HL-60 (cell line): ENCODE measurements at regions not wholly inside any gene's neighbourhood (a gene's known extent, or its start where the extent isn't known, plus 50 kb on each side); places are given as distances from the start of the nearest gene placed in this dataset.

ENCODE experiments used
- DNase-seq, 2 experiments: peaks; one replicate each; pipeline ENCODE4 v3.0.0-alpha.2; 2010 to 2020; ENCODE audit warnings: low read depth in 1 of 2, low spot score in 1 of 2
- H3K27ac ChIP-seq: fragments of 250-450 bp; sonication (Bioruptor Pico); replicated peaks from 2 replicates; pipeline ENCODE4 v1.5.1; 2020; ENCODE audit warnings: mild to moderate bottlenecking, moderate library complexity
- H3K27me3 ChIP-seq: fragments of 250-450 bp; sonication (Bioruptor Pico); 2 replicates; pipeline ENCODE4 v1.5.1; 2021; ENCODE audit warnings: mild to moderate bottlenecking, moderate library complexity; ENCODE audit not compliant: insufficient read depth, poor library complexity, severe bottlenecking
- H3K4me3 ChIP-seq: replicated peaks from 2 replicates; pipeline ENCODE4 v1.5.1; 2011; ENCODE audit warnings: mild to moderate bottlenecking, control low read depth, low read length; ENCODE audit not compliant: insufficient read depth
- GABPA ChIP-seq: IDR thresholded peaks from 2 replicates; pipeline ENCODE4 v1.6.1; 2012; ENCODE audit warnings: low read depth
- POLR2AphosphoS5 ChIP-seq: IDR thresholded peaks from 2 replicates; pipeline ENCODE4 v1.6.1; 2012; ENCODE audit warnings: low read depth
- SPI1 ChIP-seq: IDR thresholded peaks from 2 replicates; pipeline ENCODE4 v1.6.1; 2012; ENCODE audit warnings: low read depth, mild to moderate bottlenecking, borderline replicate concordance
- TF ChIP-seq, protein P1 (sequence below): IDR thresholded peaks from one replicate; pipeline ENCODE4 v1.5.1; 2011; ENCODE audit warnings: low read length, control low read depth, inconsistent platforms; ENCODE audit not compliant: insufficient read depth
- TF ChIP-seq, protein P2 (sequence below): IDR thresholded peaks from 2 replicates; pipeline ENCODE4 v1.6.1; 2012; ENCODE audit warnings: low read depth; ENCODE audit not compliant: insufficient replicate concordance

- TF ChIP-seq POLR2AphosphoS5 (no peak), GABPA (no peak), SPI1 (no peak)
- TF ChIP-seq, protein P1, sequence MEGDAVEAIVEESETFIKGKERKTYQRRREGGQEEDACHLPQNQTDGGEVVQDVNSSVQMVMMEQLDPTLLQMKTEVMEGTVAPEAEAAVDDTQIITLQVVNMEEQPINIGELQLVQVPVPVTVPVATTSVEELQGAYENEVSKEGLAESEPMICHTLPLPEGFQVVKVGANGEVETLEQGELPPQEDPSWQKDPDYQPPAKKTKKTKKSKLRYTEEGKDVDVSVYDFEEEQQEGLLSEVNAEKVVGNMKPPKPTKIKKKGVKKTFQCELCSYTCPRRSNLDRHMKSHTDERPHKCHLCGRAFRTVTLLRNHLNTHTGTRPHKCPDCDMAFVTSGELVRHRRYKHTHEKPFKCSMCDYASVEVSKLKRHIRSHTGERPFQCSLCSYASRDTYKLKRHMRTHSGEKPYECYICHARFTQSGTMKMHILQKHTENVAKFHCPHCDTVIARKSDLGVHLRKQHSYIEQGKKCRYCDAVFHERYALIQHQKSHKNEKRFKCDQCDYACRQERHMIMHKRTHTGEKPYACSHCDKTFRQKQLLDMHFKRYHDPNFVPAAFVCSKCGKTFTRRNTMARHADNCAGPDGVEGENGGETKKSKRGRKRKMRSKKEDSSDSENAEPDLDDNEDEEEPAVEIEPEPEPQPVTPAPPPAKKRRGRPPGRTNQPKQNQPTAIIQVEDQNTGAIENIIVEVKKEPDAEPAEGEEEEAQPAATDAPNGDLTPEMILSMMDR: no peak
- TF ChIP-seq, protein P2, sequence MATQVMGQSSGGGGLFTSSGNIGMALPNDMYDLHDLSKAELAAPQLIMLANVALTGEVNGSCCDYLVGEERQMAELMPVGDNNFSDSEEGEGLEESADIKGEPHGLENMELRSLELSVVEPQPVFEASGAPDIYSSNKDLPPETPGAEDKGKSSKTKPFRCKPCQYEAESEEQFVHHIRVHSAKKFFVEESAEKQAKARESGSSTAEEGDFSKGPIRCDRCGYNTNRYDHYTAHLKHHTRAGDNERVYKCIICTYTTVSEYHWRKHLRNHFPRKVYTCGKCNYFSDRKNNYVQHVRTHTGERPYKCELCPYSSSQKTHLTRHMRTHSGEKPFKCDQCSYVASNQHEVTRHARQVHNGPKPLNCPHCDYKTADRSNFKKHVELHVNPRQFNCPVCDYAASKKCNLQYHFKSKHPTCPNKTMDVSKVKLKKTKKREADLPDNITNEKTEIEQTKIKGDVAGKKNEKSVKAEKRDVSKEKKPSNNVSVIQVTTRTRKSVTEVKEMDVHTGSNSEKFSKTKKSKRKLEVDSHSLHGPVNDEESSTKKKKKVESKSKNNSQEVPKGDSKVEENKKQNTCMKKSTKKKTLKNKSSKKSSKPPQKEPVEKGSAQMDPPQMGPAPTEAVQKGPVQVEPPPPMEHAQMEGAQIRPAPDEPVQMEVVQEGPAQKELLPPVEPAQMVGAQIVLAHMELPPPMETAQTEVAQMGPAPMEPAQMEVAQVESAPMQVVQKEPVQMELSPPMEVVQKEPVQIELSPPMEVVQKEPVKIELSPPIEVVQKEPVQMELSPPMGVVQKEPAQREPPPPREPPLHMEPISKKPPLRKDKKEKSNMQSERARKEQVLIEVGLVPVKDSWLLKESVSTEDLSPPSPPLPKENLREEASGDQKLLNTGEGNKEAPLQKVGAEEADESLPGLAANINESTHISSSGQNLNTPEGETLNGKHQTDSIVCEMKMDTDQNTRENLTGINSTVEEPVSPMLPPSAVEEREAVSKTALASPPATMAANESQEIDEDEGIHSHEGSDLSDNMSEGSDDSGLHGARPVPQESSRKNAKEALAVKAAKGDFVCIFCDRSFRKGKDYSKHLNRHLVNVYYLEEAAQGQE: no peak
- Histone ChIP-seq H3K27ac (no peak overlapping the region), H3K27me3 (no peaks in the 10 kb centered on the region), H3K4me3 (no peak overlapping the region)
- DNase-seq: peak in 1 of 2 experiments; percentile 31
These were observed 72.8 kb upstream of the KCNJ15 start for GRCh38 chr21:38183961-38184360.

GRCh38 chr21:38186661-38187270, 70.0 kb upstream of the KCNJ15 start:
- Histone ChIP-seq H3K27me3 (no peaks in the 10 kb centered on the region), H3K4me3 (no peak overlapping the region), H3K27ac (no peak overlapping the region)
- no peak for TF ChIP-seq SPI1
- TF ChIP-seq, protein P1: no peak
- TF ChIP-seq, protein P2: no peak
- no peak for TF ChIP-seq GABPA
- no peak for TF ChIP-seq POLR2AphosphoS5
- no peak for DNase-seq

- TF ChIP-seq SPI1: no peak
- TF ChIP-seq GABPA: no peak
- TF ChIP-seq, protein P2: no peak
- TF ChIP-seq, protein P1: no peak
- TF ChIP-seq POLR2AphosphoS5: no peak
- Histone ChIP-seq H3K4me3 (no peak overlapping the region), H3K27ac (no peak overlapping the region), H3K27me3 (no peaks in the 10 kb centered on the region)
- no peak for DNase-seq
These were observed 68.8 kb upstream of the KCNJ15 start for GRCh38 chr21:38188037-38188436.
